MM.1S (cell line): ENCODE measurements at regions not wholly inside any gene's neighbourhood (a gene's known extent, or its start where the extent isn't known, plus 50 kb on each side); places are given as distances from the start of the nearest gene placed in this dataset.

ENCODE experiments used
- DNase-seq: peaks from one replicate; pipeline ENCODE4 v3.0.0-alpha.2; 2015
- H2AFZ ChIP-seq: fragments of 300-600 bp; sonication (generic); 2 replicates; pipeline ENCODE4 v1.6.0; 2016; ENCODE audit warnings: antibody characterized with exemption, low read length
- H3F3A ChIP-seq: fragments of 300-600 bp; sonication (generic); 2 replicates; pipeline ENCODE4 v1.6.1; 2016; ENCODE audit warnings: mild to moderate bottlenecking, antibody characterized with exemption, low read length, moderate library complexity, mixed read lengths; ENCODE audit not compliant: insufficient read depth
- H3K27ac ChIP-seq: fragments of 300-600 bp; sonication (generic); 2 replicates; pipeline ENCODE4 v1.5.1; 2016; ENCODE audit warnings: mild to moderate bottlenecking, low read length
- H3K27me3 ChIP-seq: fragments of 300-600 bp; sonication (generic); replicated peaks from 2 replicates; pipeline ENCODE4 v1.6.0; 2016; ENCODE audit warnings: low read length; ENCODE audit not compliant: insufficient read depth
- H3K36me3 ChIP-seq: fragments of 300-600 bp; sonication (generic); replicated peaks from 2 replicates; pipeline ENCODE4 v1.6.1; 2016; ENCODE audit warnings: mild to moderate bottlenecking, low read length, mixed read lengths; ENCODE audit not compliant: insufficient read depth
- H3K4me1 ChIP-seq: fragments of 300-600 bp; sonication (generic); 2 replicates; pipeline ENCODE4 v1.6.1; 2016; ENCODE audit warnings: low read length, mixed read lengths
- H3K4me2 ChIP-seq: fragments of 300-600 bp; sonication (generic); 2 replicates; pipeline ENCODE4 v1.6.0; 2016; ENCODE audit warnings: low read depth, low read length
- H3K4me3 ChIP-seq: fragments of 300-600 bp; sonication (generic); 2 replicates; pipeline ENCODE4 v1.5.1; 2016; ENCODE audit warnings: low read length, mixed read lengths
- H3K79me2 ChIP-seq: fragments of 300-600 bp; sonication (generic); 2 replicates; pipeline ENCODE4 v1.6.1; 2016; ENCODE audit warnings: mixed run types, low read length, mixed read lengths
- H3K9ac ChIP-seq: fragments of 300-600 bp; sonication (generic); 2 replicates; pipeline ENCODE4 v1.6.1; 2016; ENCODE audit warnings: low read length, mixed read lengths
- H3K9me2 ChIP-seq: fragments of 300-600 bp; sonication (generic); replicated peaks from 2 replicates; pipeline ENCODE4 v1.6.1; 2016; ENCODE audit warnings: mild to moderate bottlenecking, low read length, mixed read lengths; ENCODE audit not compliant: insufficient read depth
- H3K9me3 ChIP-seq: fragments of 300-600 bp; sonication (generic); replicated peaks from 2 replicates; pipeline ENCODE4 v1.6.1; 2016; ENCODE audit warnings: mild to moderate bottlenecking, low read length, mixed read lengths; ENCODE audit not compliant: insufficient read depth
- H4K20me1 ChIP-seq: fragments of 300-600 bp; sonication (generic); 2 replicates; pipeline ENCODE4 v1.6.1; 2016; ENCODE audit warnings: mild to moderate bottlenecking, low read length, moderate library complexity, mixed read lengths; ENCODE audit not compliant: insufficient read depth
- EZH2 ChIP-seq: fragments of 300-600 bp; sonication (generic); optimal IDR thresholded peaks from 2 replicates; pipeline ENCODE3; 2017; ENCODE audit warnings: low read depth, mild to moderate bottlenecking, antibody characterized with exemption, low read length, mixed read lengths
- EZH2phosphoT487 ChIP-seq: fragments of 300-600 bp; sonication (generic); IDR thresholded peaks from 2 replicates; pipeline ENCODE4 v1.6.1; 2018; ENCODE audit warnings: antibody characterized with exemption, low read length
- TF ChIP-seq, protein P1 (sequence below): fragments of 300-600 bp; sonication (generic); IDR thresholded peaks from 2 replicates; pipeline ENCODE4 v1.5.1; 2016; ENCODE audit warnings: antibody characterized with exemption, low read length, mixed read lengths

GRCh38 chr9:99516657-99517049 lies 294.6 kb downstream of the SEC61B start:
- TF ChIP-seq EZH2: no peak
- TF ChIP-seq, protein P1, sequence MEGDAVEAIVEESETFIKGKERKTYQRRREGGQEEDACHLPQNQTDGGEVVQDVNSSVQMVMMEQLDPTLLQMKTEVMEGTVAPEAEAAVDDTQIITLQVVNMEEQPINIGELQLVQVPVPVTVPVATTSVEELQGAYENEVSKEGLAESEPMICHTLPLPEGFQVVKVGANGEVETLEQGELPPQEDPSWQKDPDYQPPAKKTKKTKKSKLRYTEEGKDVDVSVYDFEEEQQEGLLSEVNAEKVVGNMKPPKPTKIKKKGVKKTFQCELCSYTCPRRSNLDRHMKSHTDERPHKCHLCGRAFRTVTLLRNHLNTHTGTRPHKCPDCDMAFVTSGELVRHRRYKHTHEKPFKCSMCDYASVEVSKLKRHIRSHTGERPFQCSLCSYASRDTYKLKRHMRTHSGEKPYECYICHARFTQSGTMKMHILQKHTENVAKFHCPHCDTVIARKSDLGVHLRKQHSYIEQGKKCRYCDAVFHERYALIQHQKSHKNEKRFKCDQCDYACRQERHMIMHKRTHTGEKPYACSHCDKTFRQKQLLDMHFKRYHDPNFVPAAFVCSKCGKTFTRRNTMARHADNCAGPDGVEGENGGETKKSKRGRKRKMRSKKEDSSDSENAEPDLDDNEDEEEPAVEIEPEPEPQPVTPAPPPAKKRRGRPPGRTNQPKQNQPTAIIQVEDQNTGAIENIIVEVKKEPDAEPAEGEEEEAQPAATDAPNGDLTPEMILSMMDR: no peak
- TF ChIP-seq EZH2phosphoT487: no peak
- Histone ChIP-seq H2AFZ (no peak overlapping the region), H3K9me3 (no peaks in the 10 kb centered on the region), H3K27ac (no peak overlapping the region), H3K36me3 (no peaks in the 10 kb centered on the region), H3K79me2 (no peaks in the 10 kb centered on the region), H3K9ac (no peak overlapping the region), H4K20me1 (no peaks in the 10 kb centered on the region), H3K9me2 (no peaks in the 10 kb centered on the region), H3K4me3 (no peak overlapping the region), H3K4me1 (peaks cover 18% of the 10 kb centered on the region), H3K27me3 (no peaks in the 10 kb centered on the region), H3K4me2 (no peak overlapping the region), H3F3A (no peaks in the 10 kb centered on the region; the same call in 1 of the 2 replicates)
- DNase-seq: no peak

GRCh38 chr9:99523838-99524237 lies 297.8 kb upstream of the NR4A3 start:
- DNase-seq: no peak
- H3K9me2 ChIP-seq: no peaks in the 10 kb centered on the region
- H3K4me3 ChIP-seq: no peak overlapping the region
- H3K79me2 ChIP-seq: no peaks in the 10 kb centered on the region
- no peaks in the 10 kb centered on the region for H3K27me3 ChIP-seq
- no peak overlapping the region for H2AFZ ChIP-seq
- H3K4me1 ChIP-seq: no peaks in the 10 kb centered on the region
- no peak overlapping the region for H3K27ac ChIP-seq
- H3K9ac ChIP-seq: no peak overlapping the region
- no peaks in the 10 kb centered on the region for H4K20me1 ChIP-seq
- TF ChIP-seq EZH2 (no peak), EZH2phosphoT487 (no peak)
- TF ChIP-seq, protein P1: no peak
- H3K9me3 ChIP-seq: no peaks in the 10 kb centered on the region
- H3K4me2 ChIP-seq: no peak overlapping the region
- H3F3A ChIP-seq: no peaks in the 10 kb centered on the region
- H3K36me3 ChIP-seq: no peaks in the 10 kb centered on the region

- no peak for TF ChIP-seq EZH2
- no peak for TF ChIP-seq EZH2phosphoT487
- TF ChIP-seq, protein P1: no peak
- no peaks in the 10 kb centered on the region for H3K4me1 ChIP-seq
Measured at GRCh38 chr9:99531313-99531712, 290.4 kb upstream of the NR4A3 start.

More at GRCh38 chr9:99531313-99531712, 290.4 kb upstream of the NR4A3 start:
- Histone ChIP-seq H3K9me3 (no peaks in the 10 kb centered on the region), H3K9ac (no peak overlapping the region), H3K27me3 (no peaks in the 10 kb centered on the region), H3K4me3 (no peak overlapping the region), H3K79me2 (no peaks in the 10 kb centered on the region), H3K9me2 (no peaks in the 10 kb centered on the region), H4K20me1 (no peaks in the 10 kb centered on the region), H3K4me2 (no peak overlapping the region), H3K27ac (no peak overlapping the region), H2AFZ (no peak overlapping the region), H3F3A (no peaks in the 10 kb centered on the region), H3K36me3 (no peaks in the 10 kb centered on the region)
- no peak for DNase-seq
